GM21737 (cell line): ENCODE measurements at regions not wholly inside any gene's neighbourhood (a gene's known extent, or its start where the extent isn't known, plus 50 kb on each side); places are given as distances from the start of the nearest gene placed in this dataset.
"Not testable (repeated sequence)": the region's sequence is repeated elsewhere in the genome, so short reads cannot be mapped to it uniquely, and the experiment has no call there.

Source experiments
- ATAC-seq: cut with Tn5 transposase; IDR thresholded peaks from one replicate; pipeline ENCODE4 v1.9.1; 2021; ENCODE audit warnings: mild to moderate bottlenecking, moderate library complexity; ENCODE audit not compliant: unreplicated experiment

- ATAC-seq: not testable (repeated sequence)
Observed at GRCh38 chr16:31581065-31581464, 53.4 kb downstream of the AHSP start.

- not testable (repeated sequence) for ATAC-seq
Observed at GRCh38 chr16:31601737-31602384, 74.2 kb downstream of the AHSP start.

- no peak for ATAC-seq
Observed at GRCh38 chr16:31618130-31618529, 90.4 kb downstream of the AHSP start.

- no peak for ATAC-seq
Observed at GRCh38 chr16:31636433-31636832, 108.7 kb downstream of the AHSP start.

GRCh38 chr16:31641279-31641678 lies 113.6 kb downstream of the AHSP start:
- no peak for ATAC-seq

- not testable (repeated sequence) for ATAC-seq
Observed at GRCh38 chr16:31655674-31656073, 128.0 kb downstream of the AHSP start.

GRCh38 chr16:31664683-31665482 lies 137.2 kb downstream of the AHSP start:
- no peak for ATAC-seq

GRCh38 chr16:31674686-31675085 lies 147.0 kb downstream of the AHSP start:
- ATAC-seq: no peak

- ATAC-seq: no peak
Observed at GRCh38 chr16:31676731-31677130, 149.0 kb downstream of the AHSP start.

- ATAC-seq: no peak
Observed at GRCh38 chr16:31678649-31679325, 151.1 kb downstream of the AHSP start.

GRCh38 chr16:31689331-31689730 lies 161.6 kb downstream of the AHSP start:
- not testable (repeated sequence) for ATAC-seq

GRCh38 chr16:31692338-31692737 lies 164.6 kb downstream of the AHSP start:
- ATAC-seq: not testable (repeated sequence)

- no peak for ATAC-seq
Observed at GRCh38 chr16:31693733-31694132, 166.0 kb downstream of the AHSP start.

GRCh38 chr16:31694461-31694860 lies 166.8 kb downstream of the AHSP start:
- ATAC-seq: no peak

- ATAC-seq: no peak
Observed at GRCh38 chr16:31695667-31696066, 168.0 kb downstream of the AHSP start.

- ATAC-seq: no peak
Observed at GRCh38 chr16:31696968-31697743, 169.5 kb downstream of the AHSP start.

GRCh38 chr16:31697744-31698125 lies 170.0 kb downstream of the AHSP start:
- ATAC-seq: no peak

GRCh38 chr16:31698901-31699300 lies 171.2 kb downstream of the AHSP start:
- ATAC-seq: no peak

GRCh38 chr16:31699601-31700000 lies 171.9 kb downstream of the AHSP start:
- ATAC-seq: no peak

- no peak for ATAC-seq
Observed at GRCh38 chr16:31700200-31700529, 172.5 kb downstream of the AHSP start.
